ENCODE measurements at regions not wholly inside any gene's neighbourhood (a gene's known extent, or its start where the extent isn't known, plus 50 kb on each side); places are given as distances from the start of the nearest gene placed in this dataset.
"Not testable (repeated sequence)": the region's sequence is repeated elsewhere in the genome, so short reads cannot be mapped to it uniquely, and the experiment has no call there.

GRCh38 chr1:238601604-238602003 is 710.9 kb upstream of the ZP4 start:
- not testable (repeated sequence) for H3K9me3 Mint-ChIP-seq; H3K27ac Mint-ChIP-seq; H3K36me3 Mint-ChIP-seq (ENCODE audit: insufficient read depth in 2 of 2); H3K27me3 Mint-ChIP-seq (ENCODE audit: low read depth); H3K4me1 Mint-ChIP-seq (ENCODE audit: low read depth); ATAC-seq (replicated peaks in 1 of 2); H3K4me3 Mint-ChIP-seq; DNase-seq

GRCh38 chr1:238596703-238597102 is 706.0 kb upstream of the ZP4 start:
- Mint-ChIP-seq H3K4me3 (no peak overlapping the region), H3K27ac (no peak overlapping the region), H3K36me3 (ENCODE audit: insufficient read depth in 2 of 2) (no peaks in the 10 kb centered on the region), H3K9me3 (peaks cover 0 to 8% of the 10 kb centered on the region in 2 donors), H3K27me3 (ENCODE audit: low read depth) (no peaks in the 10 kb centered on the region), H3K4me1 (ENCODE audit: low read depth) (no peaks in the 10 kb centered on the region)
- DNase-seq: no peak
- no peak for ATAC-seq (replicated peaks in 1 of 2)

- Mint-ChIP-seq H3K27me3 (ENCODE audit: low read depth) (no peaks in the 10 kb centered on the region), H3K36me3 (ENCODE audit: insufficient read depth in 2 of 2) (no peaks in the 10 kb centered on the region), H3K9me3 (peaks cover 1 to 10% of the 10 kb centered on the region in 2 donors), H3K4me3 (no peak overlapping the region), H3K27ac (no peak overlapping the region), H3K4me1 (ENCODE audit: low read depth) (no peaks in the 10 kb centered on the region)
- no peak for DNase-seq
- ATAC-seq (replicated peaks in 1 of 2): no peak
Measured at GRCh38 chr1:238592621-238593020, 701.9 kb upstream of the ZP4 start.

GRCh38 chr1:238589843-238590435 is 699.2 kb upstream of the ZP4 start:
- H3K27ac Mint-ChIP-seq: no peak overlapping the region
- H3K27me3 Mint-ChIP-seq (ENCODE audit: low read depth): no peaks in the 10 kb centered on the region
- peaks cover 4 to 7% of the 10 kb centered on the region in 2 donors for H3K9me3 Mint-ChIP-seq
- H3K36me3 Mint-ChIP-seq (ENCODE audit: insufficient read depth in 2 of 2): no peaks in the 10 kb centered on the region
- no peaks in the 10 kb centered on the region for H3K4me1 Mint-ChIP-seq (ENCODE audit: low read depth)
- H3K4me3 Mint-ChIP-seq: no peak overlapping the region
- DNase-seq: no peak
- ATAC-seq (replicated peaks in 1 of 2): no peak

- no peak overlapping the region for H3K27ac Mint-ChIP-seq
- no peaks in the 10 kb centered on the region for H3K4me1 Mint-ChIP-seq (ENCODE audit: low read depth)
- peaks cover 7% of the 10 kb centered on the region in 2 donors for H3K9me3 Mint-ChIP-seq
- ATAC-seq (replicated peaks in 1 of 2) (no peak), DNase-seq (no peak)
- H3K36me3 Mint-ChIP-seq (ENCODE audit: insufficient read depth in 2 of 2): no peaks in the 10 kb centered on the region
- no peak overlapping the region for H3K4me3 Mint-ChIP-seq
- H3K27me3 Mint-ChIP-seq (ENCODE audit: low read depth): no peaks in the 10 kb centered on the region
Measured at GRCh38 chr1:238582816-238583215, 692.1 kb upstream of the ZP4 start.

GRCh38 chr1:238581332-238581731 is 690.6 kb upstream of the ZP4 start:
- ATAC-seq (replicated peaks in 1 of 2) (no peak), DNase-seq (no peak)
- Mint-ChIP-seq H3K27me3 (ENCODE audit: low read depth) (no peaks in the 10 kb centered on the region), H3K9me3 (peaks cover 4 to 6% of the 10 kb centered on the region in 2 donors), H3K27ac (no peak overlapping the region), H3K4me3 (no peak overlapping the region), H3K36me3 (ENCODE audit: insufficient read depth in 2 of 2) (no peaks in the 10 kb centered on the region), H3K4me1 (ENCODE audit: low read depth) (no peaks in the 10 kb centered on the region)

GRCh38 chr1:238568735-238569134 is 678.0 kb upstream of the ZP4 start:
- H3K9me3 Mint-ChIP-seq: peaks cover 6 to 11% of the 10 kb centered on the region in 2 donors
- H3K27me3 Mint-ChIP-seq (ENCODE audit: low read depth): no peaks in the 10 kb centered on the region
- ATAC-seq (replicated peaks in 1 of 2) (no peak), DNase-seq (no peak)
- H3K36me3 Mint-ChIP-seq (ENCODE audit: insufficient read depth in 2 of 2): peaks cover 1% of the 10 kb centered on the region in 2 donors
- no peak overlapping the region for H3K27ac Mint-ChIP-seq
- no peaks in the 10 kb centered on the region for H3K4me1 Mint-ChIP-seq (ENCODE audit: low read depth)
- H3K4me3 Mint-ChIP-seq: no peak overlapping the region

GRCh38 chr1:238562341-238562740 is 671.6 kb upstream of the ZP4 start:
- peaks cover 2% of the 10 kb centered on the region in 2 donors for H3K36me3 Mint-ChIP-seq (ENCODE audit: insufficient read depth in 2 of 2)
- peaks cover 15 to 17% of the 10 kb centered on the region in 2 donors for H3K9me3 Mint-ChIP-seq

GRCh38 chr1:238558746-238559145 is 668.0 kb upstream of the ZP4 start:
- Mint-ChIP-seq H3K4me3 (no peak overlapping the region), H3K9me3 (peaks cover 9% of the 10 kb centered on the region in 2 donors), H3K4me1 (ENCODE audit: low read depth) (no peaks in the 10 kb centered on the region), H3K27me3 (ENCODE audit: low read depth) (no peaks in the 10 kb centered on the region), H3K27ac (no peak overlapping the region), H3K36me3 (ENCODE audit: insufficient read depth in 2 of 2) (peaks cover under 1 to 2% of the 10 kb centered on the region in 2 donors)
- no peak for DNase-seq
- no peak for ATAC-seq (replicated peaks in 1 of 2)

More at GRCh38 chr1:238562341-238562740, 671.6 kb upstream of the ZP4 start:
- Mint-ChIP-seq H3K27me3 (ENCODE audit: low read depth) (no peaks in the 10 kb centered on the region), H3K4me1 (ENCODE audit: low read depth) (no peaks in the 10 kb centered on the region), H3K27ac (no peak overlapping the region), H3K4me3 (no peak overlapping the region)
- no peak for DNase-seq
- no peak for ATAC-seq (replicated peaks in 1 of 2)

GRCh38 chr1:238558156-238558555 is 667.4 kb upstream of the ZP4 start:
- peaks cover 6 to 7% of the 10 kb centered on the region in 2 donors for H3K9me3 Mint-ChIP-seq
- no peak overlapping the region for H3K27ac Mint-ChIP-seq
- no peak for DNase-seq
- H3K27me3 Mint-ChIP-seq (ENCODE audit: low read depth): no peaks in the 10 kb centered on the region
- ATAC-seq (replicated peaks in 1 of 2): no peak
- no peaks in the 10 kb centered on the region for H3K36me3 Mint-ChIP-seq (ENCODE audit: insufficient read depth in 2 of 2)
- H3K4me3 Mint-ChIP-seq: no peak overlapping the region
- H3K4me1 Mint-ChIP-seq (ENCODE audit: low read depth): no peaks in the 10 kb centered on the region

GRCh38 chr1:238552271-238552670 is 661.5 kb upstream of the ZP4 start:
- no peak for DNase-seq
- Mint-ChIP-seq H3K27me3 (ENCODE audit: low read depth) (no peaks in the 10 kb centered on the region), H3K36me3 (ENCODE audit: insufficient read depth in 2 of 2) (no peaks in the 10 kb centered on the region), H3K9me3 (peaks cover 3 to 5% of the 10 kb centered on the region in 2 donors), H3K27ac (no peak overlapping the region), H3K4me1 (ENCODE audit: low read depth) (no peaks in the 10 kb centered on the region), H3K4me3 (no peak overlapping the region)
- ATAC-seq (replicated peaks in 1 of 2): no peak

GRCh38 chr1:238549137-238549536 is 658.4 kb upstream of the ZP4 start:
- Mint-ChIP-seq H3K27ac (no peak overlapping the region), H3K9me3 (peaks cover 3 to 10% of the 10 kb centered on the region in 2 donors), H3K36me3 (ENCODE audit: insufficient read depth in 2 of 2) (peaks cover 1% of the 10 kb centered on the region in 2 donors), H3K4me3 (no peak overlapping the region), H3K27me3 (ENCODE audit: low read depth) (no peaks in the 10 kb centered on the region), H3K4me1 (ENCODE audit: low read depth) (no peaks in the 10 kb centered on the region)
- no peak for ATAC-seq (replicated peaks in 1 of 2)
- no peak for DNase-seq

- H3K4me3 Mint-ChIP-seq: no peak overlapping the region
- DNase-seq: no peak
- ATAC-seq (replicated peaks in 1 of 2): no peak
- H3K27ac Mint-ChIP-seq: no peak overlapping the region
- no peaks in the 10 kb centered on the region for H3K27me3 Mint-ChIP-seq (ENCODE audit: low read depth)
- peaks cover 1% of the 10 kb centered on the region in 2 donors for H3K36me3 Mint-ChIP-seq (ENCODE audit: insufficient read depth in 2 of 2)
- peaks cover 3 to 10% of the 10 kb centered on the region in 2 donors for H3K9me3 Mint-ChIP-seq
- H3K4me1 Mint-ChIP-seq (ENCODE audit: low read depth): no peaks in the 10 kb centered on the region
Measured at GRCh38 chr1:238546118-238546517, 655.4 kb upstream of the ZP4 start.

GRCh38 chr1:238537641-238538040 is 646.9 kb upstream of the ZP4 start:
- H3K4me1 Mint-ChIP-seq (ENCODE audit: low read depth): no peaks in the 10 kb centered on the region
- no peak for DNase-seq
- H3K4me3 Mint-ChIP-seq: no peak overlapping the region
- H3K27ac Mint-ChIP-seq: no peak overlapping the region
- H3K27me3 Mint-ChIP-seq (ENCODE audit: low read depth): no peaks in the 10 kb centered on the region
- H3K36me3 Mint-ChIP-seq (ENCODE audit: insufficient read depth in 2 of 2): no peaks in the 10 kb centered on the region
- peaks cover 4 to 6% of the 10 kb centered on the region in 2 donors for H3K9me3 Mint-ChIP-seq
- ATAC-seq (replicated peaks in 1 of 2): no peak

Measured in activated T-cell treated with anti-CD3 and anti-CD28 coated beads, Interleukin-2, amount 50 U/mL, for 72 hours (primary cell).